ENCODE measurements at regions not wholly inside any gene's neighbourhood (a gene's known extent, or its start where the extent isn't known, plus 50 kb on each side); places are given as distances from the start of the nearest gene placed in this dataset.

GRCh38 chr4:10260777-10261176 is 144.2 kb upstream of the WDR1 start:
- H3K56ac ChIP-seq (ENCODE audit: insufficient read length, low read depth, low read length), result no peak overlapping the region
- no peak overlapping the region for H2BK20ac ChIP-seq (ENCODE audit: low read depth, low read length, poor library complexity, severe bottlenecking)
- Mint-ChIP-seq H3K27me3 (ENCODE audit: low read depth) (peaks cover 9% of the 10 kb centered on the region), H3K9me3 (no peaks in the 10 kb centered on the region), H3K36me3 (ENCODE audit: insufficient read depth in 1 of 3, low read depth in 3 of 3) (no peaks in the 10 kb centered on the region), H3K4me1 (peaks cover 0 to 6% of the 10 kb centered on the region in 2 experiments; a peak in 1 of 4 replicates), H3K4me3 (no peak overlapping the region), H3K27ac (no peak overlapping the region)
- no peak overlapping the region for H2AFZ ChIP-seq (ENCODE audit: low read length)
- no peak overlapping the region for H3K14ac ChIP-seq (ENCODE audit: insufficient read depth, low read length)
- no peaks in the 10 kb centered on the region for H3K79me2 ChIP-seq (ENCODE audit: insufficient read depth, low read length)
- peak; percentile 27 for DNase-seq
- H4K8ac ChIP-seq (replicated peaks; ENCODE audit: insufficient read length, low read depth, low read length), result no peak overlapping the region
- no peak overlapping the region for H3K4me2 ChIP-seq (ENCODE audit: insufficient read depth, insufficient read length, low read length)
- no peak overlapping the region for H2AK5ac ChIP-seq (ENCODE audit: insufficient read length, low read length)
- H3T11ph ChIP-seq (ENCODE audit: low read length), result no peak overlapping the region
- no peaks in the 10 kb centered on the region for H4K20me1 ChIP-seq (ENCODE audit: control insufficient read depth, insufficient read depth, insufficient read length)
- TF ChIP-seq CTCF (conservative IDR thresholded peaks at IDR 0.05), result no peak; the same call in 2 of the 3 replicates
- H3K9me3 ChIP-seq (ENCODE audit: control insufficient read depth, low read depth, low read length), result no peaks in the 10 kb centered on the region
- H3K27ac ChIP-seq (ENCODE audit: insufficient read length, low read depth, low read length), result no peak overlapping the region
- WGBS (ENCODE audit: extremely low coverage, insufficient read length, low lambda C conversion rate), result no CpG with 5 or more reads among the region's 2 CpGs
- H2BK15ac ChIP-seq (ENCODE audit: low read depth, low read length), result no peak overlapping the region
- no peak overlapping the region for H2BK120ac ChIP-seq (ENCODE audit: low read depth, low read length, poor library complexity, severe bottlenecking)
- no peak overlapping the region for H3K9ac ChIP-seq (ENCODE audit: extremely low read depth, insufficient read length, low read length)
- no peak overlapping the region for H3K23ac ChIP-seq (ENCODE audit: insufficient read length, low read depth, low read length)
- no peak overlapping the region for H2BK12ac ChIP-seq (ENCODE audit: insufficient read length, low read depth, low read length)
- H3K4me1 ChIP-seq (ENCODE audit: insufficient read depth, low read length), result no peaks in the 10 kb centered on the region
- H3K18ac ChIP-seq (ENCODE audit: insufficient read length, low read depth, low read length), result no peak overlapping the region
- H4K5ac ChIP-seq (ENCODE audit: insufficient read length, low read depth, low read length), result no peak overlapping the region
- H3K27me3 ChIP-seq (ENCODE audit: insufficient read depth, low read length), result no peaks in the 10 kb centered on the region
- no peak overlapping the region for H3K4ac ChIP-seq (ENCODE audit: low read depth, low read length)
- no peak overlapping the region for H2BK5ac ChIP-seq (ENCODE audit: insufficient read length, low read length)
- no peaks in the 10 kb centered on the region for H3K79me1 ChIP-seq (ENCODE audit: insufficient read depth, low read depth, low read length, poor library complexity, severe bottlenecking)
- no peaks in the 10 kb centered on the region for H3K23me2 ChIP-seq (ENCODE audit: insufficient read length, low read depth, low read length, poor library complexity, severe bottlenecking)
- H4K91ac ChIP-seq (ENCODE audit: insufficient read length, low read depth, low read length), result no peak overlapping the region
